Caco-2 (cell line): ENCODE measurements at regions not wholly inside any gene's neighbourhood (a gene's known extent, or its start where the extent isn't known, plus 50 kb on each side); places are given as distances from the start of the nearest gene placed in this dataset.

Experiments used
- BruUV-seq: library from RNA; stranded (reverse); fragments of 400-500 nt; replicated peaks from 2 replicates; lab custom pipeline; 2021; lab: Mats Ljungman, UMichigan
- CTCF ChIA-PET: fragments of 300-600 bp; sonication (Branson Sonifier 250); formaldehyde crosslinking; loops from one replicate; lab custom pipeline; 2022; ENCODE audit warnings: antibody characterized with exemption; lab: Charles Lee
- POLR2A ChIA-PET: fragments of 300-600 bp; sonication (Branson Sonifier 250); formaldehyde crosslinking; loops from one replicate; lab custom pipeline; 2022; ENCODE audit warnings: antibody characterized with exemption; lab: Charles Lee
- DNase-seq, 2 experiments: peaks; one replicate each; pipeline versions ENCODE4 v3.0.0 to v3.0.0-alpha.2; 2020 to 2022
- H3K27me3 ChIP-seq: replicated peaks from 2 replicates; pipeline ENCODE4 v1.6.0; 2011; ENCODE audit warnings: low read length; ENCODE audit not compliant: control insufficient read depth, insufficient read depth
- H3K36me3 ChIP-seq: 2 replicates; pipeline ENCODE4 v1.5.1; 2011; ENCODE audit warnings: low read length; ENCODE audit not compliant: control insufficient read depth, insufficient read depth
- H3K4me1 ChIP-seq: fragments of 250-450 bp; sonication (Bioruptor Pico); 2 replicates; pipeline ENCODE4 v1.5.1; 2020; ENCODE audit warnings: mild to moderate bottlenecking
- H3K4me3 ChIP-seq: 2 replicates; pipeline ENCODE4 v1.5.1; 2011; ENCODE audit warnings: low read depth, mild to moderate bottlenecking, control low read depth, low read length
- H3K9me3 ChIP-seq: fragments of 250-450 bp; sonication (Bioruptor Pico); 2 replicates; pipeline ENCODE4 v1.5.1; 2020; ENCODE audit warnings: mild to moderate bottlenecking, moderate library complexity
- H3K27ac Mint-ChIP-seq: one replicate; pipeline ENCODE4 v1.8.0; 2022; ENCODE audit warnings: mixed read lengths; ENCODE audit not compliant: unreplicated experiment
- H3K27me3 Mint-ChIP-seq: one replicate; pipeline ENCODE4 v1.8.0; 2022; ENCODE audit warnings: mixed read lengths; ENCODE audit not compliant: insufficient read depth, unreplicated experiment
- H3K36me3 Mint-ChIP-seq: one replicate; pipeline ENCODE4 v1.8.0; 2022; ENCODE audit warnings: mild to moderate bottlenecking, mixed read lengths; ENCODE audit not compliant: insufficient read depth, unreplicated experiment
- H3K4me1 Mint-ChIP-seq: one replicate; pipeline ENCODE4 v1.8.0; 2022; ENCODE audit warnings: low read depth, mixed read lengths; ENCODE audit not compliant: unreplicated experiment
- H3K4me3 Mint-ChIP-seq: one replicate; pipeline ENCODE4 v1.8.0; 2022; ENCODE audit warnings: mild to moderate bottlenecking, moderate library complexity, mixed read lengths; ENCODE audit not compliant: unreplicated experiment
- H3K9me3 Mint-ChIP-seq: one replicate; pipeline ENCODE4 v1.8.0; 2022; ENCODE audit warnings: mixed read lengths; ENCODE audit not compliant: unreplicated experiment
- CTCF ChIP-seq, 2 experiments: fragments of 200-600 bp in 1 of 2; IDR thresholded peaks; 1 replicate in 1 of 2; 2 replicates in 1 of 2; pipeline versions ENCODE4 v1.5.1 to v1.8.0; 2011 to 2022; ENCODE audit warnings: antibody characterized with exemption in 1 of 2, control low read depth in 1 of 2, inconsistent platforms in 1 of 2, low read depth in 1 of 2, low read length in 1 of 2, mild to moderate bottlenecking in 1 of 2, moderate library complexity in 1 of 2; ENCODE audit not compliant: insufficient read depth in 1 of 2, severe bottlenecking in 1 of 2, unreplicated experiment in 1 of 2
- intact Hi-C: fragments of 100-400 bp; cut with micrococcal nuclease; formaldehyde crosslinking; loops from one replicate; pipeline ENCODE4 v1.10.0; 2022; ENCODE audit not compliant: unreplicated experiment

GRCh38 chr2:64779117-64779690 is 125.5 kb upstream of the SERTAD2 start:
- DNase-seq = no peak
- H3K27me3 ChIP-seq = no peaks in the 10 kb centered on the region
- intact Hi-C loops = no loop called here
- TF ChIP-seq CTCF (IDR thresholded peaks at IDR 0.05; ENCODE audit: insufficient read depth in 1 of 2, low read depth in 1 of 2, low read length in 1 of 2, severe bottlenecking in 1 of 2, unreplicated experiment in 1 of 2) = no peak
- H3K36me3 Mint-ChIP-seq = peaks cover under 1% of the 10 kb centered on the region
- H3K4me1 ChIP-seq = peaks cover 23% of the 10 kb centered on the region
- POLR2A ChIA-PET = interaction anchor here (0.5 to 0.9 kb wide), 2 partner anchors 81 to 125 kb away, joined by 3 to 4 read pairs; partner anchors contain the start of gene SERTAD2
- H3K4me3 ChIP-seq = no peak overlapping the region
- H3K9me3 ChIP-seq = no peaks in the 10 kb centered on the region
- H3K4me1 Mint-ChIP-seq = peaks cover 19% of the 10 kb centered on the region
- peaks cover 8% of the 10 kb centered on the region for H3K9me3 Mint-ChIP-seq
- no peak overlapping the region for H3K4me3 Mint-ChIP-seq
- CTCF ChIA-PET = no interaction called here
- no peaks in the 10 kb centered on the region for H3K36me3 ChIP-seq
- H3K27me3 Mint-ChIP-seq = no peaks in the 10 kb centered on the region
- BruUV-seq = no TSS peak
- peak overlapping the region; percentile 12 for H3K27ac Mint-ChIP-seq

GRCh38 chr2:64780041-64780440 is 126.3 kb upstream of the SERTAD2 start:
- Histone ChIP-seq H3K9me3 (no peaks in the 10 kb centered on the region), H3K4me3 (no peak overlapping the region), H3K27me3 (no peaks in the 10 kb centered on the region), H3K36me3 (no peaks in the 10 kb centered on the region), H3K4me1 (peaks cover 32% of the 10 kb centered on the region)
- ChIA-PET POLR2A (interaction anchor here (0.5 to 0.9 kb wide), 2 partner anchors 80 to 126 kb away, joined by 3 to 4 read pairs; partner anchors contain the start of gene SERTAD2), CTCF (no interaction called here)
- intact Hi-C loops = no loop called here
- H3K27ac Mint-ChIP-seq = peak overlapping the region; percentile 12
- H3K36me3 Mint-ChIP-seq = peaks cover 4% of the 10 kb centered on the region
- BruUV-seq = no TSS peak
- TF ChIP-seq CTCF (IDR thresholded peaks at IDR 0.05; ENCODE audit: insufficient read depth in 1 of 2, low read depth in 1 of 2, low read length in 1 of 2, severe bottlenecking in 1 of 2, unreplicated experiment in 1 of 2) = no peak
- peaks cover 8% of the 10 kb centered on the region for H3K9me3 Mint-ChIP-seq
- peaks cover 20% of the 10 kb centered on the region for H3K4me1 Mint-ChIP-seq
- no peak for DNase-seq
- no peak overlapping the region for H3K4me3 Mint-ChIP-seq
- no peaks in the 10 kb centered on the region for H3K27me3 Mint-ChIP-seq

- no peaks in the 10 kb centered on the region for H3K9me3 ChIP-seq
- no TSS peak for BruUV-seq
- ChIA-PET POLR2A (no interaction called here), CTCF (no interaction called here)
- Mint-ChIP-seq H3K9me3 (no peaks in the 10 kb centered on the region), H3K36me3 (peaks cover 4% of the 10 kb centered on the region), H3K4me3 (no peak overlapping the region), H3K4me1 (peaks cover 26% of the 10 kb centered on the region), H3K27me3 (no peaks in the 10 kb centered on the region), H3K27ac (no peak overlapping the region)
- H3K27me3 ChIP-seq = no peaks in the 10 kb centered on the region
- H3K4me3 ChIP-seq = no peak overlapping the region
- H3K36me3 ChIP-seq = no peaks in the 10 kb centered on the region
- intact Hi-C loops = no loop called here
- no peak for DNase-seq
- H3K4me1 ChIP-seq = peaks cover 34% of the 10 kb centered on the region
- TF ChIP-seq CTCF (IDR thresholded peaks at IDR 0.05; ENCODE audit: insufficient read depth in 1 of 2, low read depth in 1 of 2, low read length in 1 of 2, severe bottlenecking in 1 of 2, unreplicated experiment in 1 of 2) = no peak
Measured at GRCh38 chr2:64781711-64782390, 128.1 kb upstream of the SERTAD2 start.
